Lower leg skin (tissue), 4 donors: ENCODE measurements at regions not wholly inside any gene's neighbourhood (a gene's known extent, or its start where the extent isn't known, plus 50 kb on each side); places are given as distances from the start of the nearest gene placed in this dataset.

Experiments
- DNase-seq, 2 donors: peaks; one replicate each; pipeline ENCODE4 v3.0.0-alpha.2; 2019; ENCODE audit warnings: low spot score in 2 of 2
- H3K4me3 ChIP-seq: fragments of 200-600 bp; sonication (generic); 2 replicates; pipeline ENCODE4 v1.5.1; 2017; ENCODE audit warnings: mild to moderate bottlenecking, low read depth; ENCODE audit not compliant: poor library complexity, severe bottlenecking
- CTCF ChIP-seq, 3 donors: fragments of 450-650 bp; IDR thresholded peaks; one replicate each; pipeline ENCODE4 v1.5.1; 2016; ENCODE audit warnings: antibody characterized with exemption in 3 of 3, mild to moderate bottlenecking in 3 of 3, moderate library complexity in 2 of 3
- POLR2A ChIP-seq, 2 donors: fragments of 450-650 bp; IDR thresholded peaks; one replicate each; pipeline ENCODE4 v1.6.1; 2016 to 2017; ENCODE audit warnings: antibody characterized with exemption in 2 of 2, mild to moderate bottlenecking in 1 of 2, moderate library complexity in 1 of 2
- WGBS, 2 donors: methylation state at CpG; one replicate each; pipeline ENCODE4 v1.1.5; 2018; 5-methylcytosine and 5-hydroxymethylcytosine counted together
- intact Hi-C: fragments of 100-400 bp; cut with DNase I; formaldehyde crosslinking; loops from one replicate; pipeline ENCODE4 v1.15.0; 2023; ENCODE audit warnings: low total_unique reads

- no peak for DNase-seq
- intact Hi-C loops = no loop called here
- no peak overlapping the region for H3K4me3 ChIP-seq
- WGBS, 2 donors = 66 to 67% methylated on average over 5 of the region's 5 CpGs
- TF ChIP-seq POLR2A (IDR thresholded peaks at IDR 0.05) (no peak), CTCF (IDR thresholded peaks at IDR 0.05) (no peak)
Observed at GRCh38 chr9:7520396-7520795, 279.2 kb downstream of the DMAC1 start.

- H3K4me3 ChIP-seq = no peak overlapping the region
- no peak for TF ChIP-seq POLR2A (IDR thresholded peaks at IDR 0.05)
- TF ChIP-seq CTCF (IDR thresholded peaks at IDR 0.05) = no peak
- intact Hi-C loops = no loop called here
- no peak for DNase-seq
- 70 to 75% methylated on average over 2 of the region's 2 CpGs for WGBS, 2 donors
Observed at GRCh38 chr9:7516376-7516775, 283.2 kb downstream of the DMAC1 start.

- no peak for DNase-seq
- H3K4me3 ChIP-seq = no peak overlapping the region
- intact Hi-C loops = no loop called here
- TF ChIP-seq CTCF (IDR thresholded peaks at IDR 0.05) (no peak), POLR2A (IDR thresholded peaks at IDR 0.05) (no peak)
- WGBS, 2 donors = 56 to 66% methylated on average over 7 of the region's 7 CpGs
Observed at GRCh38 chr9:7510199-7510598, 289.4 kb downstream of the DMAC1 start.

- TF ChIP-seq CTCF (IDR thresholded peaks at IDR 0.05) = no peak
- no peak for TF ChIP-seq POLR2A (IDR thresholded peaks at IDR 0.05)
- H3K4me3 ChIP-seq = no peak overlapping the region
- DNase-seq = no peak
- intact Hi-C loops = no loop called here
- 78 to 83% methylated on average over 7 of the region's 7 CpGs for WGBS, 2 donors
Observed at GRCh38 chr9:7509576-7510145, 289.9 kb downstream of the DMAC1 start.

- 92 to 93% methylated on average over 1 of the region's 1 CpG for WGBS, 2 donors
- TF ChIP-seq POLR2A (IDR thresholded peaks at IDR 0.05) (no peak), CTCF (IDR thresholded peaks at IDR 0.05) (no peak)
- intact Hi-C loops = no loop called here
- no peak overlapping the region for H3K4me3 ChIP-seq
- DNase-seq = no peak
Observed at GRCh38 chr9:7508516-7508915, 291.1 kb downstream of the DMAC1 start.

- DNase-seq = no peak
- intact Hi-C loops = no loop called here
- TF ChIP-seq POLR2A (IDR thresholded peaks at IDR 0.05) = no peak
- no peak for TF ChIP-seq CTCF (IDR thresholded peaks at IDR 0.05)
- 67 to 68% methylated on average over 7 of the region's 7 CpGs for WGBS, 2 donors
- no peak overlapping the region for H3K4me3 ChIP-seq
Observed at GRCh38 chr9:7507566-7508270, 291.9 kb downstream of the DMAC1 start.
